HL-60 (cell line): ENCODE measurements at regions not wholly inside any gene's neighbourhood (a gene's known extent, or its start where the extent isn't known, plus 50 kb on each side); places are given as distances from the start of the nearest gene placed in this dataset.

ENCODE experiments used
- CTCF ChIP-seq: IDR thresholded peaks from one replicate; pipeline ENCODE4 v1.5.1; 2011; ENCODE audit warnings: low read length, control low read depth, inconsistent platforms; ENCODE audit not compliant: insufficient read depth
- POLR2AphosphoS5 ChIP-seq: IDR thresholded peaks from 2 replicates; pipeline ENCODE4 v1.6.1; 2012; ENCODE audit warnings: low read depth
- REST ChIP-seq: IDR thresholded peaks from 2 replicates; pipeline ENCODE4 v1.6.1; 2012; ENCODE audit warnings: low read depth; ENCODE audit not compliant: insufficient replicate concordance

- no peak for TF ChIP-seq POLR2AphosphoS5
- TF ChIP-seq CTCF: no peak
- TF ChIP-seq REST: no peak
Measured at GRCh38 chr17:79165756-79166473, 91.3 kb downstream of the ENGASE start.
